ENCODE measurements at regions not wholly inside any gene's neighbourhood (a gene's known extent, or its start where the extent isn't known, plus 50 kb on each side); places are given as distances from the start of the nearest gene placed in this dataset.

- no peaks in the 10 kb centered on the region for H3K9me3 ChIP-seq (ENCODE audit: insufficient read depth, low read depth, low read length)
- TF ChIP-seq CTCF (IDR thresholded peaks at IDR 0.05; ENCODE audit: insufficient read depth, low read depth, low read length) (no peak), EZH2 (IDR thresholded peaks at IDR 0.05; ENCODE audit: insufficient read depth, low read length) (peak; percentile 49)
- Mint-ChIP-seq H3K27ac (ENCODE audit: unreplicated experiment) (no peak overlapping the region), H3K36me3 (ENCODE audit: low read depth, unreplicated experiment) (no peaks in the 10 kb centered on the region), H3K4me3 (ENCODE audit: unreplicated experiment) (peak overlapping the region; percentile 62), H3K27me3 (ENCODE audit: low read depth, unreplicated experiment) (peaks cover 75% of the 10 kb centered on the region), H3K4me1 (ENCODE audit: low read depth, unreplicated experiment) (peaks cover 3% of the 10 kb centered on the region), H3K9me3 (ENCODE audit: unreplicated experiment) (no peaks in the 10 kb centered on the region)
- H3K27me3 ChIP-seq (ENCODE audit: insufficient read depth, low read length), result peaks cover 78% of the 10 kb centered on the region
- FAIRE-seq (no peak), DNase-seq (ENCODE audit: low read depth) (no peak)
- no peaks in the 10 kb centered on the region for H4K20me1 ChIP-seq (ENCODE audit: insufficient read depth, low read length)
- no peak overlapping the region for H3K4me3 ChIP-seq (ENCODE audit: insufficient read depth, low read depth, low read length)
- no peak overlapping the region for H3K4me2 ChIP-seq (ENCODE audit: low read length)
- H3K36me3 ChIP-seq (ENCODE audit: insufficient read depth, low read length), result no peaks in the 10 kb centered on the region
- H3K4me1 ChIP-seq (ENCODE audit: insufficient read depth, low read length), result no peaks in the 10 kb centered on the region
- H2AFZ ChIP-seq (ENCODE audit: low read depth, low read length), result no peak overlapping the region
- no peak overlapping the region for H3K9ac ChIP-seq (ENCODE audit: low read length)
- H3K27ac ChIP-seq (ENCODE audit: low read depth, low read length), result no peak overlapping the region
- H3K79me2 ChIP-seq (ENCODE audit: insufficient read depth, low read length), result no peaks in the 10 kb centered on the region
Observed at GRCh38 chr12:111033281-111034082, 113.1 kb upstream of the MYL2 start.

DNA sequence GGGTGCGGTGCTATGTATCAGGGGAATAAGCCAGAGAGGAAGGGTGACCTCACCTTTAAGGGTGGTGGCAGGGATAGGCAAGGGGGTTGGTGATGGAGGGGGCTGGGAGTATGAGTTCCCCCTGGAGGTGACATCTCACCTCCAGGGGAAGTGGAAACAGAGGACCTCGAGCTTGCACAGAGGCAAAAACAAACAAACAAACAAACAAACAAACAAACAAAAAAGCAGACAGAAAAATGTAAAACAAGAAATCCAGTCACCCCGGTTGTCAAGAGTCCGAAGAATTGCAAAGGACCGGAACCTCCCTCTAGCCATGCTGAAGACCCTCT is 112.2 kb upstream of the MYL2 start:
- DNase-seq (ENCODE audit: low read depth), result no peak
- Mint-ChIP-seq H3K9me3 (ENCODE audit: unreplicated experiment) (no peaks in the 10 kb centered on the region), H3K27me3 (ENCODE audit: low read depth, unreplicated experiment) (peaks cover 74% of the 10 kb centered on the region), H3K27ac (ENCODE audit: unreplicated experiment) (peak overlapping the region; percentile 4), H3K36me3 (ENCODE audit: low read depth, unreplicated experiment) (no peaks in the 10 kb centered on the region), H3K4me1 (ENCODE audit: low read depth, unreplicated experiment) (peaks cover 3% of the 10 kb centered on the region), H3K4me3 (ENCODE audit: unreplicated experiment) (peak overlapping the region; percentile 62)
- no peak overlapping the region for H3K9ac ChIP-seq (ENCODE audit: low read length)
- no peaks in the 10 kb centered on the region for H4K20me1 ChIP-seq (ENCODE audit: insufficient read depth, low read length)
- peaks cover 72% of the 10 kb centered on the region for H3K27me3 ChIP-seq (ENCODE audit: insufficient read depth, low read length)
- no peak overlapping the region for H3K4me3 ChIP-seq (ENCODE audit: insufficient read depth, low read depth, low read length)
- H3K27ac ChIP-seq (ENCODE audit: low read depth, low read length), result no peak overlapping the region
- H3K36me3 ChIP-seq (ENCODE audit: insufficient read depth, low read length), result no peaks in the 10 kb centered on the region
- H2AFZ ChIP-seq (ENCODE audit: low read depth, low read length), result no peak overlapping the region
- no peaks in the 10 kb centered on the region for H3K4me1 ChIP-seq (ENCODE audit: insufficient read depth, low read length)
- no peak overlapping the region for H3K4me2 ChIP-seq (ENCODE audit: low read length)
- TF ChIP-seq CTCF (IDR thresholded peaks at IDR 0.05; ENCODE audit: insufficient read depth, low read depth, low read length) (no peak), EZH2 (IDR thresholded peaks at IDR 0.05; ENCODE audit: insufficient read depth, low read length) (no peak)
- FAIRE-seq, result no peak
- H3K9me3 ChIP-seq (ENCODE audit: insufficient read depth, low read depth, low read length), result no peaks in the 10 kb centered on the region
- H3K79me2 ChIP-seq (ENCODE audit: insufficient read depth, low read length), result no peaks in the 10 kb centered on the region

DNA sequence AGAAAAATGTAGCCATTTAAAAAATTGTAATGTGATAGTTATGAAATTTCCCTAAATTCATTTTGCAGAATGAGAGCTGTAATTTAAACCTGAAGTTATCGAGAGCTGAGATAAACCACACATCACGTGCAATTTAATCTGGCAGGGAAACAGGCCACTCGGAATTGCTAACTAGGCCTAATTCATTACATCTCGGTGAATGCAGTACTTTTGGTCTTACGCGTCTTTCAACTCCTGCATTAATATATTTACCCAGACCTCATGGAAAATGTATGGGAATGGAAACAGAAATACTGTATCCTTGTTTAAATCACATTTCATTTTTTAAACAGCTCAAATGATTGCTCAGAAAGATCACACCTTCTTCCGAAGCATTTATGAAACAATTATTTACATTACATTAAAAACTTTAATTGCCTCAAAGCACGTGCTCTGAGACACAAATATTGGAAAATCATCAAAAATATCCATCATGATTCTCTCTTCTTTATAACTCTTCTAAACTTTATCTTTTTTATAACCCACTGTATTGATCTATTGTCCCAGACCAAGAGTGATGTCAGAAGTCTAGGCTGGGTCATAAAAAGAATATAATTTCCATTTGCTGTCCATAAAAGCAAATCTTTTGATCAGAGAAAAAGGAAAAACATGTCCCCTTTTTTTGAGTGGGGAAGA is 111.7 kb upstream of the MYL2 start:
- Mint-ChIP-seq H3K27me3 (ENCODE audit: low read depth, unreplicated experiment) (peaks cover 74% of the 10 kb centered on the region), H3K9me3 (ENCODE audit: unreplicated experiment) (no peaks in the 10 kb centered on the region), H3K36me3 (ENCODE audit: low read depth, unreplicated experiment) (no peaks in the 10 kb centered on the region), H3K4me1 (ENCODE audit: low read depth, unreplicated experiment) (peaks cover 3% of the 10 kb centered on the region), H3K4me3 (ENCODE audit: unreplicated experiment) (peak overlapping the region; percentile 23), H3K27ac (ENCODE audit: unreplicated experiment) (no peak overlapping the region)
- Histone ChIP-seq H3K36me3 (ENCODE audit: insufficient read depth, low read length) (no peaks in the 10 kb centered on the region), H3K27ac (ENCODE audit: low read depth, low read length) (no peak overlapping the region), H4K20me1 (ENCODE audit: insufficient read depth, low read length) (no peaks in the 10 kb centered on the region), H3K27me3 (ENCODE audit: insufficient read depth, low read length) (peaks cover 68% of the 10 kb centered on the region), H3K79me2 (ENCODE audit: insufficient read depth, low read length) (no peaks in the 10 kb centered on the region), H3K4me3 (ENCODE audit: insufficient read depth, low read depth, low read length) (no peak overlapping the region), H3K4me2 (ENCODE audit: low read length) (no peak overlapping the region), H2AFZ (ENCODE audit: low read depth, low read length) (no peak overlapping the region), H3K9me3 (ENCODE audit: insufficient read depth, low read depth, low read length) (no peaks in the 10 kb centered on the region), H3K4me1 (ENCODE audit: insufficient read depth, low read length) (no peaks in the 10 kb centered on the region), H3K9ac (ENCODE audit: low read length) (no peak overlapping the region)
- FAIRE-seq, result no peak
- DNase-seq (ENCODE audit: low read depth), result no peak
- TF ChIP-seq CTCF (IDR thresholded peaks at IDR 0.05; ENCODE audit: insufficient read depth, low read depth, low read length), result no peak
- TF ChIP-seq EZH2 (IDR thresholded peaks at IDR 0.05; ENCODE audit: insufficient read depth, low read length), result no peak
